Lung (tissue), 11 donors: ENCODE measurements at regions not wholly inside any gene's neighbourhood (a gene's known extent, or its start where the extent isn't known, plus 50 kb on each side); places are given as distances from the start of the nearest gene placed in this dataset.
"Not testable (repeated sequence)": the region's sequence is repeated elsewhere in the genome, so short reads cannot be mapped to it uniquely, and the experiment has no call there.

Source experiments
- ATAC-seq: fragments of 200-7000 bp; cut with Tn5 transposase; one replicate; pipeline ENCODE4 v1.9.1; 2020; ENCODE audit warnings: moderate number of reproducible peaks; ENCODE audit not compliant: insufficient read depth, low FRiP score
- DNase-seq, 3 donors: peaks; one replicate each; pipeline ENCODE4 v3.0.0-alpha.2; 2013 to 2017
- H3K27ac ChIP-seq, 2 donors: one replicate each; pipeline ENCODE4 v1.5.1; 2013; ENCODE audit warnings: mild to moderate bottlenecking in 2 of 2, moderate library complexity in 2 of 2, control low read depth in 1 of 2, inconsistent platforms in 1 of 2, low read depth in 1 of 2, low read length in 1 of 2
- H3K27me3 ChIP-seq, 3 donors: one replicate each; pipeline ENCODE4 v1.5.1; 2013; ENCODE audit warnings: low read length in 2 of 3; ENCODE audit not compliant: control insufficient read depth in 3 of 3, insufficient read depth in 3 of 3
- H3K36me3 ChIP-seq, 4 donors: one replicate each; pipeline ENCODE4 v1.5.1; 2013; ENCODE audit warnings: low read length in 4 of 4, mild to moderate bottlenecking in 1 of 4, moderate library complexity in 1 of 4; ENCODE audit not compliant: control insufficient read depth in 4 of 4, insufficient read depth in 4 of 4
- H3K4me1 ChIP-seq, 5 donors: one replicate each; pipeline ENCODE4 v1.5.1; 2013; ENCODE audit warnings: low read length in 5 of 5, mild to moderate bottlenecking in 2 of 5, moderate library complexity in 1 of 5; ENCODE audit not compliant: control insufficient read depth in 5 of 5, insufficient read depth in 5 of 5
- H3K4me3 ChIP-seq: one replicate; pipeline ENCODE4 v1.5.1; 2013; ENCODE audit warnings: mild to moderate bottlenecking, control low read depth, moderate library complexity
- H3K9ac ChIP-seq, 2 donors: one replicate each; pipeline ENCODE4 v1.5.1; 2013; ENCODE audit warnings: low read length in 2 of 2, control low read depth in 1 of 2; ENCODE audit not compliant: insufficient read depth in 1 of 2
- H3K9me3 ChIP-seq, 4 donors: one replicate each; pipeline ENCODE4 v1.5.1; 2013; ENCODE audit warnings: low read length in 3 of 4, mild to moderate bottlenecking in 1 of 4, moderate library complexity in 1 of 4; ENCODE audit not compliant: control insufficient read depth in 4 of 4, insufficient read depth in 3 of 4
- WGBS, 2 donors: extraction: QIAGEN DNeasy Blood & Tissue Kit; methylation state at CpG; one replicate each; pipeline ENCODE4 v1.1.7; 2013; 5-methylcytosine and 5-hydroxymethylcytosine counted together
- TF ChIP-seq, protein P1 (sequence below): IDR thresholded peaks from 2 replicates; pipeline ENCODE4 v1.5.1; 2012; ENCODE audit warnings: mild to moderate bottlenecking; ENCODE audit errors: control extremely low read depth, extremely low read depth
- donor health status: control.
- donor health status: control.
- donor health status: Bipolar disorder and iron deficiency.
- donor health status: healthy.
- donor health status: DM: yes; HTN: yes; CAD: no.

GRCh38 chrX:1700757-1701156, 85.9 kb downstream of the ASMT start:
- WGBS, 2 donors = 77 to 79% methylated on average over 11 of the region's 11 CpGs
- ATAC-seq = no peak
- TF ChIP-seq, protein P1, sequence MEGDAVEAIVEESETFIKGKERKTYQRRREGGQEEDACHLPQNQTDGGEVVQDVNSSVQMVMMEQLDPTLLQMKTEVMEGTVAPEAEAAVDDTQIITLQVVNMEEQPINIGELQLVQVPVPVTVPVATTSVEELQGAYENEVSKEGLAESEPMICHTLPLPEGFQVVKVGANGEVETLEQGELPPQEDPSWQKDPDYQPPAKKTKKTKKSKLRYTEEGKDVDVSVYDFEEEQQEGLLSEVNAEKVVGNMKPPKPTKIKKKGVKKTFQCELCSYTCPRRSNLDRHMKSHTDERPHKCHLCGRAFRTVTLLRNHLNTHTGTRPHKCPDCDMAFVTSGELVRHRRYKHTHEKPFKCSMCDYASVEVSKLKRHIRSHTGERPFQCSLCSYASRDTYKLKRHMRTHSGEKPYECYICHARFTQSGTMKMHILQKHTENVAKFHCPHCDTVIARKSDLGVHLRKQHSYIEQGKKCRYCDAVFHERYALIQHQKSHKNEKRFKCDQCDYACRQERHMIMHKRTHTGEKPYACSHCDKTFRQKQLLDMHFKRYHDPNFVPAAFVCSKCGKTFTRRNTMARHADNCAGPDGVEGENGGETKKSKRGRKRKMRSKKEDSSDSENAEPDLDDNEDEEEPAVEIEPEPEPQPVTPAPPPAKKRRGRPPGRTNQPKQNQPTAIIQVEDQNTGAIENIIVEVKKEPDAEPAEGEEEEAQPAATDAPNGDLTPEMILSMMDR = no peak
- no peaks in the 10 kb centered on the region for H3K4me1 ChIP-seq
- no peak for DNase-seq
- no peaks in the 10 kb centered on the region for H3K27me3 ChIP-seq
- H3K9me3 ChIP-seq = peaks cover 0 to 3% (median 0%) of the 10 kb centered on the region in 4 donors
- no peak overlapping the region for H3K9ac ChIP-seq
- H3K36me3 ChIP-seq = no peaks in the 10 kb centered on the region
- H3K27ac ChIP-seq = no peak overlapping the region
- H3K4me3 ChIP-seq = no peak overlapping the region

- not testable (repeated sequence) for H3K9me3 ChIP-seq, H3K27me3 ChIP-seq, H3K9ac ChIP-seq, H3K4me3 ChIP-seq, DNase-seq, H3K4me1 ChIP-seq, H3K27ac ChIP-seq, ATAC-seq, H3K36me3 ChIP-seq
- WGBS, 2 donors = 87 to 88% methylated on average over 10 to 15 of the region's 15 CpGs
Observed at GRCh38 chrX:1701396-1701901, 86.6 kb downstream of the ASMT start.

DNA sequence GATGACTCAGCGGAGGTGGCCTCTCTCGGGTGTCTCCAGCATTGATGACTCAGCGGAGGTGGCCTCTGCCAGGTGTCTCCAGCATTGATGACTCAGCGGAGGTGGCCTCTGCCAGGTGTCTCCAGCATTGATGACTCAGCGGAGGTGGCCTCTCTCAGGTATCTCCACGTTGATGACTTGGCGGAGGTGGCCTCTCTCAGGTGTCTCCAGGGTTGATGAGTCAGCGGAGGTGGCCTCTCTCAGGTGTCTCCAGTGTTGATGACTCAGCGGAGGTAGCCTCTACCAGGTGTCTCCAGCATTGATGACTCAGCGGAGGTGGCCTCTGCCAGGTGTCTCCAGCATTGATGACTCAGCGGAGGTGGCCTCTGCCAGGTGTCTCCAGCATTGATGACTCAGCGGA, 87.3 kb downstream of the ASMT start:
- not testable (repeated sequence) for ATAC-seq
- WGBS, 2 donors = 92% methylated on average over 12 of the region's 12 CpGs; no CpG with 5 or more reads in 1 of the 2 donors

DNA sequence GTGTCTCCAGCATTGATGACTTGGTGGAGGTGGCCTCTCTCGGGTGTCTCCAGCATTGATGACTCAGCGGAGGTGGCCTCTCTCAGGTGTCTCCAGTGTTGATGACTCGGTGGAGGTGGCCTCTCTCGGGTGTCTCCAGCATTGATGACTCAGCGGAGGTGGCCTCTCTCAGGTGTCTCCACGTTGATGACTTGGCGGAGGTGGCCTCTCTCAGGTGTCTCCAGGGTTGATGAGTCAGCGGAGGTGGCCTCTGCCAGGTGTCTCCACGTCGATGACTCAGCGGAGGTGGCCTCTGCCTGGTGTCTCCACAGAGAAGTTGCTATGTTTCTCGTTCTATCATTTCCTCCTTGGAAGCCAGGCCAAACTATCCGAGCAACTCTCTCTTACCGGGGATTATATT, 87.7 kb downstream of the ASMT start:
- 88 to 92% methylated on average over 13 to 14 of the region's 14 CpGs for WGBS, 2 donors
- H3K9ac ChIP-seq, DNase-seq, H3K9me3 ChIP-seq, H3K36me3 ChIP-seq, H3K27ac ChIP-seq, H3K4me3 ChIP-seq, H3K27me3 ChIP-seq, H3K4me1 ChIP-seq, ATAC-seq: not testable (repeated sequence)

More for the DNA sequence above, 87.3 kb downstream of the ASMT start:
- not testable (repeated sequence) for H3K27ac ChIP-seq, DNase-seq, H3K4me1 ChIP-seq, H3K9ac ChIP-seq, H3K4me3 ChIP-seq, H3K36me3 ChIP-seq, H3K9me3 ChIP-seq, H3K27me3 ChIP-seq

DNA sequence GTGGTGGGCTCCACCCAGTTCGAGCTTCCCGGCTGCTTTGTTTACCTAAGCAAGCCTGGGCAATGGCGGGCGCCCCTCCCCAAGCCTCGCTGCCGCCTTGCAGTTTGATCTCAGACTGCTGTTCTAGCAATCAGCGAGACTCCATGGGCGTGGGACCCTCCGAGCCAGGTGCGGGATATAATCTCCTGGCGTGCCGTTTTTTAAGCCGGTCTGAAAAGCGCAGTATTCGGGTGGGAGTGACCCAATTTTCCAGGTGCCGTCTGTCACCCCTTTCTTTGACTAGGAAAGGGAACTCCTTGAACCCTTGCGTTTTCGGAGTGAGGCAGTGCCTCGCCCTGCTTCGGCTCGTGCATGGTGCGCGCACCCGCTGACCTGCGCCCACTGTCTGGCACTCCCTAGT, 94.4 kb downstream of the ASMT start:
- H3K4me1 ChIP-seq, H3K4me3 ChIP-seq, H3K9ac ChIP-seq, H3K36me3 ChIP-seq, DNase-seq, H3K27ac ChIP-seq, ATAC-seq, H3K27me3 ChIP-seq, H3K9me3 ChIP-seq: not testable (repeated sequence)
- 96% methylated on average over 20 to 23 of the region's 25 CpGs for WGBS, 2 donors
